ENCODE measurements at regions not wholly inside any gene's neighbourhood (a gene's known extent, or its start where the extent isn't known, plus 50 kb on each side); places are given as distances from the start of the nearest gene placed in this dataset.
"Not testable (repeated sequence)": the region's sequence is repeated elsewhere in the genome, so short reads cannot be mapped to it uniquely, and the experiment has no call there.

DNA sequence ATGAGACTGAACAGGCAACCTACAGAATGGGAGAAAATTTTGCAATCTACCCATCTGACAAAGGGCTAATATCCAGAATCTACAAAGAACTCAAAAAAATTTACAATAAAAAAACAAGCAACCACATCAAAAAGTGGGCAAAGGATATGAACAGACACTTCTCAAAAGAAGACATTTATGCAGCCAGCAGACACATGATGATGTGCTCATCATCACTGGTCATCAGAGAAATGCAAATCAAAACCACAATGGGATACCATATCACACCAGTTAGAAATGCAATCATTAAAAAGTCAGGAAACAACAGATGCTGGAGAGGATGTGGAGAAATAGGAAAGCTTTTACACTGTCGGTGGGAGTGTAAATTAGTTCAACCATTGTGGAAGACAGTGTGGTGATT, 51.7 kb upstream of the PAXBP1 start:
- not testable (repeated sequence) for DNase-seq (ENCODE audit: low spot score)

DNA sequence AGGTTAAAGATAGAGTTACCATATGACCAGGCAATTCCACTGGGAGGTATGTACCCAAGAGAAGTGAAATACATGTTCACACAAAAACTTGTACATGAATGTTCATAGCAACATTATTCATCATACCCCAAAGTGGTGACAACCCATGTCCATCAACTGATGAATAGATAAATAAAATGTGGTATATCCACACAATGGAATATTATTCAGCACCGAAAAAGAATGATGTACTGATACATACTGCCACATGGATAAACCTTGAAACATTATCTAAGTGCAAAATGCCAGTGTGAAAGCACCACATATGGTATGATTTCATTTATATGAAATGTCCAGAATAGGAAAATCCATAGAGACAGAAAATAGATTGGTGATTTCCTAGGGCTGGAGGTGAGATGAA, 53.4 kb upstream of the PAXBP1 start:
- DNase-seq (ENCODE audit: low spot score): no peak

DNA sequence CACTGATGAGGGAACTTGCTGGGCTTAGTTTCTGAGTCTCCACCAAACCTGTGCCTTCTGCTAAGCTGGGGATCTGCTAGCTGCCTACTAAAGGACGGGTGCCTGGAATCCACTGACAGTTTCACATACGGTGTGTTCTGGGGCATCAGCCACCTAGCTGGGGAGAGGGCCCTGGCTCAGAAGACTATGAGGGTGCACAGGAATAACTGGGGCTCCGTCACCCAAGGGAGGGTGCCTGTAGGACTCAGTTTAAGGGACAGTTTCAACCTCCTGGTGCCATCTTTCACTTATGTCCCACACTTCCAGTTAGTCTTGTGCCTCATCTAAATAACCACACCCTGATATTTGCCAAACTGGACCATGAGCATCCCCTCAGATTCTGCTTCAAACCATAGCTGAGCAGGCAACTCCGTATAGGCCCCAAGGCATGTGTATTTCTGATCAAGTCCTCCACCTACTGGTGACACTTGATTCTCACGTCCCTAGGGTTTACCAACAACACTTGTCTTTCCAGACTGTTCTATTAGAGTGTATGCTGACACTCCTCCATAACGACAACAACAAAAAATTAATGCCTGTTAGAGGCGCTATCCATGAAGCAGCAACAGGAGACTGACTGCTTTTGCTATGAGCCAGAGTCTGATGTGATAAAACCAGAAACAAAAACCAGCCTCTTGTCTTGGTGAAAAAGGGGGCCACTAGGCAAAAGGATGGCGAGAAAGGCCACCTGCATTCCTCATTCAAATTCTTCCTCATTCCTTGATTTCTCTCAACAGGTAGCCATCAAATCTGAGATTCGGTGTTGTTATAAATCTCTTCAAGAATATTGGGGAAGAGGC, 55.0 kb upstream of the PAXBP1 start:
- peak; percentile 51 for DNase-seq (ENCODE audit: low spot score)

DNA sequence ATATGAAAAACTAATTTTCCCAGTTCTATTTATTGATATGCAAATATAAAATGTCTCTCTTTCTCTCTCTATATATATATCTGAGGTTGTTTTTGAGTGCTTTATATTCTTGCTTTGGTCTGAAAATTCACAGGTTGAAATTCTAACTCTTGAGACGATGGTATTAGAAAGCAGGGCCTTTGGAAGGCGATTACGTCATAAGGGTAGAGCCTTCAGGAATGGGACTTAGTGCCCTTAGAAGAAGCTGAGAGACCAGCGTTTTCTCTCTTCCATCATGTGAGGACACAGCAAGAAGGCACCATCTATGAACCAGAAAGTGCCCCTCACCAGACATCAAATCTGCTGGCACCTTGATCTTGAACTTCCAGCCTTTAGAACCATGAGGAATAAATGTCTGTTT, 57.4 kb upstream of the PAXBP1 start:
- DNase-seq (ENCODE audit: low spot score): no peak

DNA sequence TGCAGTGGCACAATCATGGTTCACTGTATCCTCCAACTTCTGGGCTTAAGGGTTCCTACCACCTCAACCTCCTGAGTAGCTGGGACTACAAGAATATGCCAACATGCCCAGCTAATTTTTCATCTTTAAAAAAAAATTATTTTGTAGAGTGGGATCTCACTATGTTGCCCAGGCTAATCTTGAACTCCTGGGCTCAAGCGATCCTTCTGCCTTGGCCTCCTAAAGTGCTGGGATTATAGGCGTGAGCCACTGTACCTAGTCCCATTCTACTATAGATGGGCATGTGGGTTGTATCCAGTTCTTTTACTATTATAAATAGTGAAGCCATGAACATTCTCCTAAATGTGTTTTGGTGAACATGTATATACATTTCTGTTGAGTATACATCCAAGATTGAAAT, 57.9 kb upstream of the PAXBP1 start:
- no peak for DNase-seq (ENCODE audit: low spot score)

DNA sequence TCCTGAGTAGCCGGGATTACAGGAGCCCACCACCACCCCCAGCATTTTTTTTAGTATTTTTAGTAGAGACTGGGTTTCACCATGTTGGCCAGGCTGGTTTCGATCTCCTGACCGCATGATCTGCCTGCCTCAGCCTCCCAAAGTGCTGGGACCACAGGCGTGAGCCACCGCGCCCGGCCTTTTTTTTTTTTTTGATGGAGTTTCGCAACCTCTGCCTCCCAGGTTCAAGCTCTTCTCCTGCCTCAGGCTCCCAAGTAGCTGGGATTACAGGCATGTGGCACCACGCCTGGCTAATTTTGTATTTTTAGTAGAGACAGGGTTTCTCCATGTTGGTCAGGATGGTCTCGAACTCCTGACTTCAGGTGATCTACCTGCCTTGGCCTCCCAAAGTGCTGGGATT, 60.2 kb upstream of the PAXBP1 start:
- not testable (repeated sequence) for DNase-seq (ENCODE audit: low spot score)

DNA sequence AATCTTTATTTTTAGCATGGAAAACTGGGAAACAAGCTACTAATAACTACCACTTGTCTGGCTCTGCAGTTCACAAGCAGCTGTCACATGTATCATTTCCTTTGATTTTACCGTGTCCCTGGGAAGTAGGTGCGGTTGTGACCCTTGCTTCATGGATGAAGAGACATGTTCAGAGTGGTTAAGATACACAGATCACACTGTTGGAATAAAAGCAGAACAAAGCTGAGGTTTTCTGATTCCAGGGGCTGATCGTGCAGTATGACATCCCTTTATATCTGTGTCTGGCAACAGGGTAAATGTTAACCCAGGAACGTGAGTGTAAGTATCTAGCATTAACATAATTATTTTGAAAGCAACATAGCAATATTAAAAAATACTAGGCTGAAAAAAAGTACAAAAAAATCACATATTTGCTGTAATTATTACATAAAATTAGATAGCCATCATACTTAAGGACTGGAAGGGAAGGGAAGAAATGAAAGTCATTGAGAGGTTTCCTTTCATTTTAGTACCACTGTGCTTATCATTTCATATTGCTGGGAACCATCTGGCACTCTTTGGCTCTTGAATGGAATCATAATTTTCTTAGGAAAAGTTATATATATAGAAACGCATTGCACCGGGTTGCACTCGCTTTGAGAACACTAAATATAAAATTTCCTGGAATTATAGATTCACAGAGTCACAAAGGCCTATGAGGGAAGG, 62.8 kb upstream of the PAXBP1 start:
- DNase-seq (ENCODE audit: low spot score): no peak

DNA sequence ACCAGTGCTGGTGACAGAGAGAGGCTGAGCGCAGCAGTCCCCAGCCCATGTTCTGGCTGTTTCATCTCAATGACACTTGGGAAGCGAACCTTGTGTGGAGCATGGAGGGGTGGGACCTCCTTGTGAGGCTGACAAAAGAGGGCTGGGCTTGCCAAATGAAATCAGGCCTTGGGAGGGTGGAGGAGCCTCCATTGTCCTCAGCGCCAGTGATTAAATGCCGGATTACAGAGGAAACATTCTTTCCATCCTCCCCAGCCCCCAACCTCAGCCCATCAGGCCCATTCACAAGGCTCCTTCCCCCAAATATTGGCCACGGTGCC, 63.3 kb upstream of the PAXBP1 start:
- DNase-seq (ENCODE audit: low spot score): no peak

DNA sequence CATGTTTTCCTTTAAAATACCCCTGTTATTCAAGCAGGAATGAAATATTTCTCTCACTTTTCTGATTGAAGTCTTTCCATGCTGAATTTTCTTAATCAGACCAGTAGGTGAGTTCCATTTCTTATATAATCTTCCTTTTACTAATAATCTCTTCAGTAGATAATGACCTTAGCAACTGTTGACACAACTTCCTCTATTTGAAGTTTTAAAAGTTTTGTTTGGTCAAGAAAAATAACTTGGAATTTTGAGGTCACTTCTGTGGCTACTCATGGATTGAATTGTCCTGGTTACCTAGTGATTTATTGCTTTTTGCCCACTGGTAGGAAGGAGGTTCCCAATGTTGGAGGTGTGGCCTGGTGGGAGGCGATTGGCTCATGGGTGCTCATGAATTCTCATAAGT, 70.6 kb upstream of the PAXBP1 start:
- no peak for DNase-seq (ENCODE audit: low spot score)

DNA sequence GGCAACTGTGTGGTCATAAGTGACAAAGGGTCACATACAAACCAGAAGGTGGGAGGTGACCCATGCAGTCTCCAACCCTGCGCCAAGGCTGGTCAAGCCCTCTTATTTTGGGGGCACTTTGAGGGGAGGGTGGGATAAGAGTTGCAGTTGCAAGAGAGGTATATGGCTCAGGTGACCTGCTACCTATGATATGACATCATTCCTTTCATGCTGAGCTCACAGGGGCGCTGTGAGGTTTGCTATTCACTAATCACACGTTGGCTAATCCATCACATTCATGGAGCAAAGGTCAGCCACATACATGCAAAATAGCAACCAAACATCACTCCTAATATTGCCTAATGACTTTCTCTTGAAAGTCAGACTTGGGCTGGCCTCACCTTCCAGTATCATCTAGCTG, 72.0 kb upstream of the PAXBP1 start:
- DNase-seq (ENCODE audit: low spot score): no peak

DNA sequence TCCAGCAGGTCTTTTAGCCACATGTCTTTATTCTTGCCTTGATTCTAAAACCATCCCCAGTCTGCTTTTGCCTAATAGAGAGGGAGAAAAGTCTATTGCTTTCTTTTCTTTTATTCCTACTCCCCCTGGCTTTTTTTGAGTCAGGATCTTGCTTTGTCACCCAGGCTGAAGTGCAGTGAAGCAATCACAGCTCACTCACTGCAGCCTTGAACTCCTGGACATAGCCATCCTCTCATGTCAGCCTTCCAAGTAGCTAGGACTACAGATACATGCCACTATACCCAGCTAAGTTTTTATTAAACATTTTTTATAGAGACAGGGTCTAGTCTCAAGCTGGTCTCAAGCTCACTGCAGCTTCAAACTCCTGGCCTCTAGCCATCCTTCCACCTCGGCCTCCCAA, 72.5 kb upstream of the PAXBP1 start:
- no peak for DNase-seq (ENCODE audit: low spot score)

DNA sequence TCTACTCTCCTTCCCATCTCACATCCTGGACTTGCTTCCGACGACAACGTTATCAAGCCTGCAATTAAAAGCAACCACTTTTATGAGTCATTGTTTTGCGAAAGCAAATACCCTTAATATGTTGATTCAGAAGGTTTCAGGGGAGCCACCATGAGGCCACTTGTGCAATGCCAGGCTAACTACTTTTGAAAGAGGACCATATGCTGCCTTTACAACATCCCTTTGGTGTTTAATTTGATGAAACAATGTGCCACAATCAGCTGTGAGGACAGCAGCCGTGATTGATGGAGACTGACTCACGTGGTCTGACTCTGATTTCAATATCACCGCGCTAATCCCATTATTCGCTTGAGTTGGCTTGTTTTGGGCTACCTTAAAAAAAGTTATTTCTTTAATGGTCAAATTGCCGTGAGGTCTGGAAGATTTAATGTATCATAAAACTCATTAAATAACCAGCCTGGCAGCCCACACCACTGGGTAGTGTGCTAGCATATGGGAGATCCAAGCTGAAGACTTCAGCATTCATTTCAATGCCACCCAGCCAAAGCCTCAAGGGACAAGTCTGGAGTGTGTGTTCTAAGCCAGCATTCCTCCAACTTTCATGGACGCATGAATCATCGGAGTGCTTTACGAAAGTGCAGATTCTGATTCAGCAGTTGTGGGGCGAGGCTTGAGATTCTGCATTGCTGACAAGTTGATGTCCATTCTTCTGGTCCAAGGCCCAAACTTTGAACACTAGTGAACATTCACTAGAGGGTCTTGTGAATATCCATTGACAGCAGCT, 73.3 kb upstream of the PAXBP1 start:
- DNase-seq (ENCODE audit: low spot score): no peak

DNA sequence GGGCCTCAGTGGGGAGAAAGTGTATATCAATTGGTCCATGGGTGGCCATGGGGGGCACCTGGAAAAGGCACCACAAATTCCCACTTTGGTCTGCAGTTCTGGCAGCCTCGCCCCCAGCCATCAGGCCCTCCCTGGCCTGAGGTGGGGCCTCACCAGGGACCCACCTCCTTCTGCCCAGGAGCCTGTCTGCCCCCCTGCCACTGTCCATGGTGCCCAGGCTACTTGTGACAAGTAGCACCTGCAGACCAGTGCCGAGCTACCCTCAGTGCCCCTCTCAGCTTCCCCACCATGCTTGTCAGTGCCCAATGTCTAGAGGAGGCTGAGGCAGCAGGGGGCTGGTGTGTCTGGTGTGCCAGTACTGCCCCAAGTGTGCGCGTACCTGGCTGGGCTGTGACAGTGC, 87.1 kb upstream of the PAXBP1 start:
- no peak for DNase-seq (ENCODE audit: low spot score)

DNA sequence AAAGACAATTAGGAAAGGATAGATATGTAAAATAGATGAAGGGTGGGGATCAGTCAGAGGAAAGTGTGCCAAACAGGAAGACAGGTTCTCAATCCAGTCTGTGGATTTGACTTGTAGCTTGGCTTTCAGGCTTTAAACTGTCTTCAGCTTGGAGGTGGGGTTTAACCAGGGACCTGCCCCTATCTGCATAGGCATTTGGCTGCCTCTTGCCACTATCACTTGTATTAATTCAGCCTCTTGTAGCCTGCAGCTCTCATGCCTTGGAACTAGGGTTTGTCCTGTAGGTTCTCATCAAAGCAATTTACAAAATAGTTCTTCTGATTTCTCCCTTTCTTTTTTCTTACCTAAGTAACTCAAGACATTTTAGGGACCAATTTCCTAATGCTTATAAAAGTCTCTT, 88.8 kb upstream of the PAXBP1 start:
- no peak for DNase-seq (ENCODE audit: low spot score)

DNA sequence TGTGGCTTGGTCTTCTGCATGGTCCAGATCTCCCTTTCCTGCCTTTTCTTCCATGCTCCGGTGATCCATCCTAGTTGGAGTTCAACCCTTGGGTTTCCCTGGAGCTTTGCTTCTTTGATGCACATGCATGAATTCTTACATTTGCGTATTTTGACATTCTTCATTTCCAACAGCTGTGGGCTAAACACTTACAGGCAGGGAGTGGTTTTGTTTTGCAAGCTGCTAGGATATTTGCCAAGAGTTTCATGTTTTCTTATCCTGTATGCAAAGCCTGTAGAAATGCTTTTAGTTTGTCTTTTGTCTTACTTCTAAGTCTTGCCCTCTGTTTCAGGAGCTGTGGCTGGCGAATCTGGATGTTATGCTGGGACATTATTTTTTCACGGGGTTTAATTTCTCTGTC, 90.3 kb upstream of the PAXBP1 start:
- DNase-seq (ENCODE audit: low spot score): no peak

DNA sequence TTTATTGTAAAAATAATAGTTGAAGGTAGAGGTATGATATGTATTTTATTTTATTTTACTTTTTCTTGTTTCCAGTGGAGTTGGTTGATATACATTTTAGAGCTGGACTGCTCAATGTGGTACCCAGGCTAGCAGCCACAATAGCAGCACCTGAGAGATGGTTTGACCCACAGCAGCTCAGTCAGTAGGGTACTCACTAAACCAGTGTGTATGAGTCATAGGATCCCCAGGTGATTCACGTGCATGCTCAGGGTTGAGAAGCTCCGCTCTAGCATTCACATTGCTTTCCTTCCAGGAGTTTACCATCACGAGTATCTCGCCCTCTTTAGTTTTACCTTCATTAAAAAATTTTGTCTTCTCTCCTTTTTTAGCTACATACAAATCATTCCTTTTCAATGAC, 96.0 kb upstream of the PAXBP1 start:
- no peak for DNase-seq (ENCODE audit: low spot score)

DNA sequence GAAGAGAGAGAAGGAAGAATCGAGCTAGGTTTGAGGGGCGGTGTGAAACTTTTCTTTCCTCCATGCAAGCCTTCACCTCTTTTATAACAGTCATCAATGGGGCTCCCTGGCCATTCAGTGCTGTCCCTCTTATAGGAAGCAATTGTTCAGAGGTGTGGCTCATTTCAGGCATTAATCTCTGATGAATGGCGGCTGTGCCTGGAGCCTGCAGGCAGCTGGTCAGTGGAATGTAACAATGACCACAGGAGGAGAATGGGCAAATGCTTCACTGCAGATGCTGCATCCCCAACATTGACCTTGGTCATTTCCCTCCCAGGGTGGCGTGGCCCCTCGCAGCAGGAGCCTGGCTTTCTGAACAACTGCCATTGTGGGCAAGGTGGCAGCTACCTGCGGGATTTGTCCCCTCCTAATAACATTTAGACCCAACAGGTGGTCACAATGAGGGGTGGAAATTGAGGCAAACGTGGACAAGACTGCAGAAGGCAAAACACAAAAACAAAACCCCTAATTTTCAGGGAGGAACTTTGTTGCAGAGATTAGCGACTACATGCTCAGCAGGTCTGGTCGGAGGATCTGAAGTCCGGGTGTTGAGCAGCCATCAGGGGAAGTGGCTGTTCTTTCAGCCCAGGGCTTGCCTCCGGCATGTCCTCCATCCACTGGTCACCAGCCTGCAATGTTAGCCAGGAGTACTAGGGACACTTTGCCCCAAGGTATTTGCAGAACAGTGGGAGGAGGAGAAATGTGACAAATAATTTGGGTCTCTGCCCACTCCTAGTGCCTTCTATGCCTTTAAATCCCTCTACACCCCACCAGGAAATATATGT, 97.3 kb upstream of the PAXBP1 start:
- DNase-seq (ENCODE audit: low spot score): no peak

DNA sequence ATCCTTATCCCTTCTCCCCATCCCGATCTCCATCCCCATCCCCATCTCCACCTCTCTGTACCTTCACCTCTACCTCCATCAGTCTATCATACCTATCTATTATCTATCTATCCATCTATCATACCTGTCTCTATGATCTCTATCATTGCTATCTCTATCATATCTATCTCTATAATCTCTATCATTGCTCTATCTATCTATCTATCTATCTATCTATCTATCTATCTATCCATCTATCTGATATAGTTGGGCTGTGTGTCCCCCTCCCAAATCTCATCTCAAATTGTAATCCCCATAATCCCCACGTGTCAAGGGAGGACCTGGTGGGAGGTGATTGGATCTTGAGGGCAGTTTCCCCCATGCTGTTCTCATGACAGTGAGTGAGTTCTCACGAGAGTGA, 97.9 kb upstream of the PAXBP1 start:
- no peak for DNase-seq (ENCODE audit: low spot score)

DNA sequence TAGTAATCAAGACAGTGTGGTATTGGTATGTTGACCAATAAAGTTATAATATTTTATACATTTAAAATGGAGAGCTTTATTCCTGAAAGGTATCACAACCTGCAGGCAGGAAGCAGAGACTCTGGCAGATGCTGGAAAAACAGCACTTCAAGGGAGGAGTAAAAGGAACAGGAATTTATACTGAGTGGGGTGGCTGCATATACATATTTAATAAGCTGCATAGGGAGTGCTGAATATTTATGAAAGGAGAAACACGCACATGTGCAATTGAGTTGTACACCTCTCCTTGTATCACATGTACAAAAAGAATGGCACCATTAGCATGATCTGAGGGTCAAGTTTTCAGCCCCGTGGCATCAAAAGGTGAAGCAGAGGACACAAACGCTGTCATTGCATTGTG, 104.9 kb upstream of the PAXBP1 start:
- DNase-seq (ENCODE audit: low spot score): no peak

DNA sequence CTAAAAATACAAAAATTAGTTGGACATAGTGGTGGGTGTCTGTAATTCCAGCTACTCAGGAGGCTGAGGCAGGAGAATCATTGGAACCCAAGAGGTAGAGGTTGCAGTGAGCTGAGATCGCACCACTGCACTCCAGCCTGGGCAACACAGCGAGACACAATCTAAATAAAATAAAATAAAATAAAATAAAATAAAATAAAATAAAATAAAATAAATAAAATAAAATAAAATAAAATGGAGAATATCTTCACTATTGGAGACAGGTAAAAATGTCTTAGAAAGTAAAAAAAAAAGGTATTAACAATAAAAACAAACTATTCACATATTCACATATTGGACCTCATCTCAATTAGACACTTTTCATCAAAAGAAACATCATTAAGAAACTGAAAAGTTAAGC, 106.3 kb upstream of the PAXBP1 start:
- not testable (repeated sequence) for DNase-seq (ENCODE audit: low spot score)

DNA sequence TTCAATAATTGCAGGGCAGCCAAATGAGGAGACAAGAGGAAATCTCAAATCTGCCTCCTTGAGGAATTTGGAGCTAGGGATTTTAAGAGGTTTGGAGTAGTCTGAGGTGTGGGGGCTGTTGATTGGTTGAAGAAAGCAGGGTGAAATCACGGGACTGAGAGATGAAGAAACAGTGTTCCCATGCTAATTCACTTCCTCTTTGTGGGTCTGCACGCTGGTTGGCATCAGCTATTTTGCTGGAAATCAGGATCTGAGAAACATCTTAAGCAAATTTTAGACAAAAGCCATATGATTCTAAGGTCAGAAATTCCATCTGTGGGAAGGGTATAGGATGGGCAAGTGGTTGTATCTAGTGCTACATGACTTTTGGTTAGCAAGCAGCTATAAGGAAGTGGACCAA, 107.1 kb upstream of the PAXBP1 start:
- no peak for DNase-seq (ENCODE audit: low spot score)

DNA sequence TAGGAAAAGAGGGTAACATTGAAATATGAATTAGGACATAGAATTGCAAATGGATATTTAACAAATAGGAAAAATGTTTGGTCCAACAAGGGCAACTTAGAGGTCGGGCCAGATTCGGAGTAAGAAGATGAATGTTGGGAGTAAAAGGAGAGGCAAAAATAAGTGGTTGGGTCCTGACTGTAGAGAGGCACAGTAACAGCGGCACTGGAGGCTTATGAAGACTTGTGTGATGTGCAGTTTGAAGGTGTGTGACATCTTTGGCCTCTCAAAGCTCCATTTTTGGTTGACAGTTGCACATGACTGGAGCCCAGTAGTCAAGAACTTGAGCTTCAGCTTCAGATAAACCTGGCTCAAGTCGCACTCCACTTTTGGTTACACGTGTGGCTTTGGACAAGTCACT, 109.9 kb upstream of the PAXBP1 start:
- no peak for DNase-seq (ENCODE audit: low spot score)
